MM.1S (cell line): ENCODE measurements at regions not wholly inside any gene's neighbourhood (a gene's known extent, or its start where the extent isn't known, plus 50 kb on each side); places are given as distances from the start of the nearest gene placed in this dataset.

Source experiments
- CTCF ChIP-seq: fragments of 300-600 bp; sonication (generic); IDR thresholded peaks from 2 replicates; pipeline ENCODE4 v1.5.1; 2016; ENCODE audit warnings: antibody characterized with exemption, low read length, mixed read lengths
- EZH2 ChIP-seq: fragments of 300-600 bp; sonication (generic); optimal IDR thresholded peaks from 2 replicates; pipeline ENCODE3; 2017; ENCODE audit warnings: low read depth, mild to moderate bottlenecking, antibody characterized with exemption, low read length, mixed read lengths

- TF ChIP-seq EZH2 (no peak), CTCF (no peak)
Measured at GRCh38 chr4:100889898-100890297, 372.1 kb upstream of the EMCN start.
